Upper lobe of left lung (tissue), 4 donors: ENCODE measurements at regions not wholly inside any gene's neighbourhood (a gene's known extent, or its start where the extent isn't known, plus 50 kb on each side); places are given as distances from the start of the nearest gene placed in this dataset.

Experiments
- small RNA-seq, 4 donors: library from RNA; depleted of rRNA; stranded (forward); fragments of <200 nt; gene quantifications; one replicate each; pipeline ENCODE3, GENCODE V24; 2016

Small RNA genes in the stretch of these regions (small RNA-seq; reads per million reads assigned to genes)
- gene RNU6-366P: 0 reads per million in 4 donors
